ENCODE measurements at regions not wholly inside any gene's neighbourhood (a gene's known extent, or its start where the extent isn't known, plus 50 kb on each side); places are given as distances from the start of the nearest gene placed in this dataset.

- no peak for DNase-seq
- no peak overlapping the region for H3K4me3 Mint-ChIP-seq
- H3K9me3 Mint-ChIP-seq: peaks cover 0 to 3% (median 0%) of the 10 kb centered on the region in 8 donors
- H3K36me3 ChIP-seq (ENCODE audit: insufficient read depth, low read length): no peaks in the 10 kb centered on the region
- H3K27ac Mint-ChIP-seq: no peak overlapping the region
- no peaks in the 10 kb centered on the region for H3K27me3 ChIP-seq (ENCODE audit: insufficient read depth, low read length)
- CTCF ChIA-PET (ENCODE audit: partially characterized antibody): no interaction called here
- H3K9me3 ChIP-seq (ENCODE audit: control insufficient read depth in 1 of 2, low read length in 2 of 2): no peaks in the 10 kb centered on the region
- H3K36me3 Mint-ChIP-seq: no peaks in the 10 kb centered on the region
- POLR2A ChIA-PET (ENCODE audit: partially characterized antibody): no interaction called here
- no peaks in the 10 kb centered on the region for H3K4me1 Mint-ChIP-seq
- no peak overlapping the region for H3K27ac ChIP-seq (ENCODE audit: low read depth, low read length)
- H3K27me3 Mint-ChIP-seq: peaks cover 0 to 1% of the 10 kb centered on the region in 2 donors
- intact Hi-C loops (cut with micrococcal nuclease): no loop called here
- no peaks in the 10 kb centered on the region for H3K4me1 ChIP-seq (ENCODE audit: insufficient read depth, low read length)
- H3K4me3 ChIP-seq (ENCODE audit: low read length in 2 of 2): no peak overlapping the region
Observed at GRCh38 chr5:168042284-168043068, 249.0 kb upstream of the WWC1 start.

GRCh38 chr5:168046163-168046562 lies 245.3 kb upstream of the WWC1 start:
- DNase-seq: no peak
- Histone ChIP-seq H3K36me3 (ENCODE audit: insufficient read depth, low read length) (no peaks in the 10 kb centered on the region), H3K27me3 (ENCODE audit: insufficient read depth, low read length) (no peaks in the 10 kb centered on the region), H3K27ac (ENCODE audit: low read depth, low read length) (no peak overlapping the region), H3K4me1 (ENCODE audit: insufficient read depth, low read length) (no peaks in the 10 kb centered on the region), H3K9me3 (ENCODE audit: control insufficient read depth in 1 of 2, low read length in 2 of 2) (no peaks in the 10 kb centered on the region), H3K4me3 (ENCODE audit: low read length in 2 of 2) (no peak overlapping the region)
- H3K27me3 Mint-ChIP-seq: peaks cover 0 to 5% of the 10 kb centered on the region in 2 donors
- ChIA-PET POLR2A (ENCODE audit: partially characterized antibody) (no interaction called here), CTCF (ENCODE audit: partially characterized antibody) (no interaction called here)
- H3K9me3 Mint-ChIP-seq: peaks cover 0 to 3% (median 0%) of the 10 kb centered on the region in 8 donors
- H3K27ac Mint-ChIP-seq: no peak overlapping the region
- no peaks in the 10 kb centered on the region for H3K4me1 Mint-ChIP-seq
- intact Hi-C loops (cut with micrococcal nuclease): no loop called here
- H3K4me3 Mint-ChIP-seq: no peak overlapping the region
- no peaks in the 10 kb centered on the region for H3K36me3 Mint-ChIP-seq

- H3K4me3 Mint-ChIP-seq: no peak overlapping the region
- no peaks in the 10 kb centered on the region for H3K4me1 Mint-ChIP-seq
- no peaks in the 10 kb centered on the region for H3K9me3 ChIP-seq (ENCODE audit: control insufficient read depth in 1 of 2, low read length in 2 of 2)
- POLR2A ChIA-PET (ENCODE audit: partially characterized antibody): no interaction called here
- no peak overlapping the region for H3K27ac Mint-ChIP-seq
- no peak overlapping the region for H3K4me3 ChIP-seq (ENCODE audit: low read length in 2 of 2)
- no peaks in the 10 kb centered on the region for H3K4me1 ChIP-seq (ENCODE audit: insufficient read depth, low read length)
- H3K9me3 Mint-ChIP-seq: peaks cover 0 to 3% (median 0%) of the 10 kb centered on the region in 8 donors
- CTCF ChIA-PET (ENCODE audit: partially characterized antibody): interaction anchor here (1.1 kb wide), 1 partner anchor 9 kb away, joined by 3 read pairs; no protein-coding TSS in a partner anchor
- no peaks in the 10 kb centered on the region for H3K36me3 Mint-ChIP-seq
- H3K27ac ChIP-seq (ENCODE audit: low read depth, low read length): no peak overlapping the region
- intact Hi-C loops (cut with micrococcal nuclease): no loop called here
- H3K36me3 ChIP-seq (ENCODE audit: insufficient read depth, low read length): no peaks in the 10 kb centered on the region
- H3K27me3 ChIP-seq (ENCODE audit: insufficient read depth, low read length): no peaks in the 10 kb centered on the region
- H3K27me3 Mint-ChIP-seq: peaks cover 0 to 5% of the 10 kb centered on the region in 2 donors
- no peak for DNase-seq
Observed at GRCh38 chr5:168047043-168047668, 244.3 kb upstream of the WWC1 start.

GRCh38 chr5:168047669-168048111 lies 243.8 kb upstream of the WWC1 start:
- ChIA-PET POLR2A (ENCODE audit: partially characterized antibody) (no interaction called here), CTCF (ENCODE audit: partially characterized antibody) (interaction anchor here (1.1 kb wide), 1 partner anchor 8 kb away, joined by 3 read pairs; no protein-coding TSS in a partner anchor)
- Mint-ChIP-seq H3K36me3 (no peaks in the 10 kb centered on the region), H3K4me3 (no peak overlapping the region), H3K9me3 (peaks cover 0 to 3% (median 0%) of the 10 kb centered on the region in 8 donors), H3K27ac (peak overlapping the region in 1 of 7 donors; percentile 53), H3K4me1 (no peaks in the 10 kb centered on the region), H3K27me3 (peaks cover 0 to 5% of the 10 kb centered on the region in 2 donors)
- no peaks in the 10 kb centered on the region for H3K36me3 ChIP-seq (ENCODE audit: insufficient read depth, low read length)
- H3K9me3 ChIP-seq (ENCODE audit: control insufficient read depth in 1 of 2, low read length in 2 of 2): no peaks in the 10 kb centered on the region
- no peaks in the 10 kb centered on the region for H3K27me3 ChIP-seq (ENCODE audit: insufficient read depth, low read length)
- H3K4me3 ChIP-seq (ENCODE audit: low read length in 2 of 2): no peak overlapping the region
- intact Hi-C loops (cut with micrococcal nuclease): no loop called here
- no peaks in the 10 kb centered on the region for H3K4me1 ChIP-seq (ENCODE audit: insufficient read depth, low read length)
- DNase-seq: no peak
- H3K27ac ChIP-seq (ENCODE audit: low read depth, low read length): no peak overlapping the region

GRCh38 chr5:168048486-168048885 lies 243.0 kb upstream of the WWC1 start:
- no peaks in the 10 kb centered on the region for H3K36me3 Mint-ChIP-seq
- Histone ChIP-seq H3K4me1 (ENCODE audit: insufficient read depth, low read length) (no peaks in the 10 kb centered on the region), H3K27ac (ENCODE audit: low read depth, low read length) (no peak overlapping the region), H3K36me3 (ENCODE audit: insufficient read depth, low read length) (no peaks in the 10 kb centered on the region), H3K27me3 (ENCODE audit: insufficient read depth, low read length) (no peaks in the 10 kb centered on the region), H3K9me3 (ENCODE audit: control insufficient read depth in 1 of 2, low read length in 2 of 2) (no peaks in the 10 kb centered on the region), H3K4me3 (ENCODE audit: low read length in 2 of 2) (no peak overlapping the region)
- CTCF ChIA-PET (ENCODE audit: partially characterized antibody): no interaction called here
- H3K4me3 Mint-ChIP-seq: no peak overlapping the region
- peaks cover 0 to 5% of the 10 kb centered on the region in 2 donors for H3K27me3 Mint-ChIP-seq
- no peak overlapping the region for H3K27ac Mint-ChIP-seq
- no peak for DNase-seq
- peaks cover 0 to 3% (median 0%) of the 10 kb centered on the region in 8 donors for H3K9me3 Mint-ChIP-seq
- POLR2A ChIA-PET (ENCODE audit: partially characterized antibody): no interaction called here
- intact Hi-C loops (cut with micrococcal nuclease): no loop called here
- no peaks in the 10 kb centered on the region for H3K4me1 Mint-ChIP-seq

- H3K27me3 Mint-ChIP-seq: peaks cover 0 to 4% of the 10 kb centered on the region in 2 donors
- no peaks in the 10 kb centered on the region for H3K4me1 Mint-ChIP-seq
- ChIA-PET POLR2A (ENCODE audit: partially characterized antibody) (no interaction called here), CTCF (ENCODE audit: partially characterized antibody) (no interaction called here)
- no peak for DNase-seq
- H3K4me1 ChIP-seq (ENCODE audit: insufficient read depth, low read length): no peaks in the 10 kb centered on the region
- no peaks in the 10 kb centered on the region for H3K36me3 ChIP-seq (ENCODE audit: insufficient read depth, low read length)
- H3K4me3 Mint-ChIP-seq: no peak overlapping the region
- H3K4me3 ChIP-seq (ENCODE audit: low read length in 2 of 2): no peak overlapping the region
- no peaks in the 10 kb centered on the region for H3K27me3 ChIP-seq (ENCODE audit: insufficient read depth, low read length)
- no peaks in the 10 kb centered on the region for H3K36me3 Mint-ChIP-seq
- no peak overlapping the region for H3K27ac Mint-ChIP-seq
- H3K9me3 Mint-ChIP-seq: peaks cover 0 to 3% (median 0%) of the 10 kb centered on the region in 8 donors
- intact Hi-C loops (cut with micrococcal nuclease): no loop called here
- no peaks in the 10 kb centered on the region for H3K9me3 ChIP-seq (ENCODE audit: control insufficient read depth in 1 of 2, low read length in 2 of 2)
- no peak overlapping the region for H3K27ac ChIP-seq (ENCODE audit: low read depth, low read length)
Observed at GRCh38 chr5:168052686-168053085, 238.8 kb upstream of the WWC1 start.

GRCh38 chr5:168054091-168054490 lies 237.4 kb upstream of the WWC1 start:
- H3K9me3 ChIP-seq (ENCODE audit: control insufficient read depth in 1 of 2, low read length in 2 of 2): no peaks in the 10 kb centered on the region
- no peak overlapping the region for H3K27ac Mint-ChIP-seq
- H3K27ac ChIP-seq (ENCODE audit: low read depth, low read length): no peak overlapping the region
- no peak for DNase-seq
- CTCF ChIA-PET (ENCODE audit: partially characterized antibody): no interaction called here
- H3K4me3 Mint-ChIP-seq: no peak overlapping the region
- H3K4me1 ChIP-seq (ENCODE audit: insufficient read depth, low read length): no peaks in the 10 kb centered on the region
- H3K4me1 Mint-ChIP-seq: no peaks in the 10 kb centered on the region
- no peaks in the 10 kb centered on the region for H3K36me3 ChIP-seq (ENCODE audit: insufficient read depth, low read length)
- H3K9me3 Mint-ChIP-seq: peaks cover 0 to 9% (median 3%) of the 10 kb centered on the region in 8 donors
- POLR2A ChIA-PET (ENCODE audit: partially characterized antibody): no interaction called here
- no peak overlapping the region for H3K4me3 ChIP-seq (ENCODE audit: low read length in 2 of 2)
- H3K27me3 ChIP-seq (ENCODE audit: insufficient read depth, low read length): no peaks in the 10 kb centered on the region
- H3K36me3 Mint-ChIP-seq: no peaks in the 10 kb centered on the region
- peaks cover 0 to 4% of the 10 kb centered on the region in 2 donors for H3K27me3 Mint-ChIP-seq
- intact Hi-C loops (cut with micrococcal nuclease): no loop called here

All from CD4-positive, alpha-beta memory T cell (primary cell).